Stomach smooth muscle (tissue), 2 donors: ENCODE measurements at regions not wholly inside any gene's neighbourhood (a gene's known extent, or its start where the extent isn't known, plus 50 kb on each side); places are given as distances from the start of the nearest gene placed in this dataset.

Source experiments
- H3K27ac ChIP-seq: one replicate; pipeline ENCODE4 v1.7.0; 2013; ENCODE audit warnings: mild to moderate bottlenecking, low read length, inconsistent platforms
- H3K27me3 ChIP-seq, 2 donors: one replicate each; pipeline ENCODE4 v1.7.0; 2013; ENCODE audit warnings: low read length in 2 of 2; ENCODE audit not compliant: insufficient read depth in 2 of 2, control insufficient read depth in 1 of 2
- H3K36me3 ChIP-seq, 2 donors: one replicate each; pipeline ENCODE4 v1.7.0; 2013; ENCODE audit warnings: low read length in 2 of 2; ENCODE audit not compliant: control insufficient read depth in 2 of 2, insufficient read depth in 2 of 2
- H3K4me1 ChIP-seq: one replicate; pipeline ENCODE4 v1.7.0; 2013; ENCODE audit warnings: low read length; ENCODE audit not compliant: control insufficient read depth, insufficient read depth
- H3K4me3 ChIP-seq, 2 donors: one replicate each; pipeline ENCODE4 v1.7.0; 2013; ENCODE audit warnings: low read length in 2 of 2
- H3K9ac ChIP-seq, 2 donors: one replicate each; pipeline ENCODE4 v1.7.0; 2013; ENCODE audit warnings: low read length in 2 of 2, mild to moderate bottlenecking in 1 of 2
- H3K9me3 ChIP-seq, 2 donors: one replicate each; pipeline ENCODE4 v1.7.0; 2013; ENCODE audit warnings: low read length in 2 of 2; ENCODE audit not compliant: control insufficient read depth in 2 of 2
- donor health status: healthy.
- donor health status: Pancreatic carcinoma.

DNA sequence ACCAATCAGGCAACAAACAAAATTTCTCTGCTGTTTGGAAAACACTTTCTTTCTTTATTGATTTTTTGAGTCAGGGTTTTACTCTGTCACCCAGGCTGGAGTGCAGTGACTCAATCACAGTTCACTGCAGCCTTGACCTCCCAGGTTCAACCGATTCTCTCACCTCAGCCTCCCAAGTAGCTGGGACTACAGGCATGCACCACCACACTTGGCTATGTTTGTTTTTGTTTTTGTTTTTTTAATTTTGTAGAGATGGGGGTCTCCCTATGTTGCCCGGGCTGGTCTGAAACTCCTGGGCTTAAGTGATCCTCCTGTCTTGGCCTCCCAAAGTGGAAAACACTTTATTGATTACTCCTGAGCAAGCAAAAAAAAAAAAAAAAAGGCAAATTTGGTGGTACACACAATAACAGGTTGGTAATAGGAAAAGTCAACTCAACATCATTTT is 276.4 kb downstream of the SOX9 start:
- no peaks in the 10 kb centered on the region for H3K4me1 ChIP-seq
- no peaks in the 10 kb centered on the region for H3K27me3 ChIP-seq
- no peak overlapping the region for H3K27ac ChIP-seq
- H3K9ac ChIP-seq = no peak overlapping the region
- H3K36me3 ChIP-seq = no peaks in the 10 kb centered on the region
- no peaks in the 10 kb centered on the region for H3K9me3 ChIP-seq
- no peak overlapping the region for H3K4me3 ChIP-seq

DNA sequence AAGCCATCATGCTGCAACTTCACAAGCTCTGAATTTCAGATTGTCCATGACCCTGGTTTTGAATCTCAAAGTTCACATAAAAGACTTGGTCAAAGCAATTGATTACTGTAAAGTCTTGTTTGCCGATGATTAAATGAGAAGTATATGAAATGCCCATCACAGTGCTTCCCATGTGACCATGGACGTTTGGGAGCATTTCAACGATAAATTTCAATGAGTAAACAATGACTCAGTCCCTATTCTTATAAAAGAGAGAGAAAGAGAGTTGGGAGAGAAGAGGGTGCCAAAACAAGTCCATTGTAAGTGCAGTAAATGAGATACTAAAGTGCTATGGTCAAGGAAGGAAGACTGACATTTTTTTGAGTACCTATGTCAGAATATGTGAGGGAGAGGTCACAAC is 276.9 kb downstream of the SOX9 start:
- no peaks in the 10 kb centered on the region for H3K4me1 ChIP-seq
- H3K9ac ChIP-seq = no peak overlapping the region
- H3K9me3 ChIP-seq = no peaks in the 10 kb centered on the region
- H3K27me3 ChIP-seq = no peaks in the 10 kb centered on the region
- H3K36me3 ChIP-seq = no peaks in the 10 kb centered on the region
- H3K4me3 ChIP-seq = no peak overlapping the region
- no peak overlapping the region for H3K27ac ChIP-seq

DNA sequence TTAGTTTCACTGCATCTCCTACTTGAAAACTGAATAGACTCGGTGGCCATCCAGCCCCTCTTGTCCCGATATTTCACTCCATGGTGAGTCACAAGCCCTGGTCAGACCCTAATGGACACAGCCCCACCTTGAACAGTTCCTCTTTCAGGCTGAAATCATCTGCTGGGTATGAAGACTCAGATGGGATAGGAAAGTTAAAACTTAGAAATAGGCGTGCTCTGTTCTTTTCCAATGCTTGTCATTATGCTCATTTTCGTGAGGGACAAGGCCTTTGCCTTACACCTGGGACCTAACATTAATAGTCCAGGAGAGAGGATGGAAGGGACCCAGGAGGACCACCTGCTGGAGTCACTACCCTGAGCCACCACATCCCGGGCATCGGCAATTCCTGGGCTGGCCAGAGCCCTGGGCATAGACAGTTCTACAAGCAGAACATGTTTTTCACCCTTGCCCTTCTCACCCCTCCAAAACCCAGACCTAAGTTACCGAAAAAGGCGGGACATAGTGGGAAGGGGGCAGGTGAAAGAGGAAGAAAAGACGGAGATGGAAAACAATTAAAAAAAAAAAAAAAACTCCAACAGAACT is 278.3 kb downstream of the SOX9 start:
- no peaks in the 10 kb centered on the region for H3K27me3 ChIP-seq
- no peak overlapping the region for H3K4me3 ChIP-seq
- H3K4me1 ChIP-seq = no peaks in the 10 kb centered on the region
- H3K36me3 ChIP-seq = no peaks in the 10 kb centered on the region
- H3K27ac ChIP-seq = no peak overlapping the region
- no peaks in the 10 kb centered on the region for H3K9me3 ChIP-seq
- H3K9ac ChIP-seq = no peak overlapping the region

DNA sequence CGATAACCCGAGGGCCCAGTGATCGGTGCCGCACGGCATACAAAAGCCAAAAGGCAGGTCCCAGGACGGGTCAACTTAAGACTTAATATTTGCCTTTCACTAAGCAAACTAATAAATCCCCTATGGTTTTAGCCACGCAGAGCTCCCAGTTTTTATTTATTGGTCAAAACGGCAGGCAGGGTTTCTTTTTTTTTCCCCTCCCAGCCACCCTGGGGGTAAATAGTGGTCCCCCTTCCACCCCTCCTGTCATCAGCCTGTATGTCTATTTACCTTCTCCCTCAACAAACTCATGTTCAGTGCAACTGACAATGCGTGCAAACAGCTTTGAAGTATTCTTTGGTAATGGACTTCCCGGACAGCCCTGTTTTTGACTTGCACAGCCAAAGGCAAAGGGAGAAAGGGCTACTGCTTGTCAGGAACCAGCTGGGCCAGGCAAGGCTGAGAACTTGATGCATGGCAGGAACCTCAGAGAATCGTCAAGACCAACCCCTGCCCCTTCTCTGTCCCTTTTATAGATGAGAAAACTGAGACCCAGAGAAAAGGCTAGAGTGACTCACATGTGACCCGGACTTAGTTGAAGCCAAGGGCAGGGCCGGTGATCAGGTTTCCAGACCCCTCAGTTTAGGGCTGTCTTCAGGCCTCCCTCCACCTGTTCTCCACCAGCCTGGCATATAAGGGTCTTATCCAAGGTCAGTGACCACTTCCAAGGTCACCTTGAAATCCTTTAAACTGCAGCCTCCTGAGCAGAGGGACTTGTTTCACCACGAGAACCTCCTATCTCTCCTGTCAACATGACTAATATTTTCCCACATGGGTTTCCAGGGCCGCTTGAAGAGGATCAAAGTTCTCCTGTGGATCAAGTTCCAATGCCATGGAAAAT is 279.0 kb downstream of the SOX9 start:
- Histone ChIP-seq H3K9ac (no peak overlapping the region), H3K27ac (no peak overlapping the region), H3K4me1 (no peaks in the 10 kb centered on the region), H3K36me3 (no peaks in the 10 kb centered on the region), H3K9me3 (no peaks in the 10 kb centered on the region), H3K4me3 (no peak overlapping the region), H3K27me3 (no peaks in the 10 kb centered on the region)

DNA sequence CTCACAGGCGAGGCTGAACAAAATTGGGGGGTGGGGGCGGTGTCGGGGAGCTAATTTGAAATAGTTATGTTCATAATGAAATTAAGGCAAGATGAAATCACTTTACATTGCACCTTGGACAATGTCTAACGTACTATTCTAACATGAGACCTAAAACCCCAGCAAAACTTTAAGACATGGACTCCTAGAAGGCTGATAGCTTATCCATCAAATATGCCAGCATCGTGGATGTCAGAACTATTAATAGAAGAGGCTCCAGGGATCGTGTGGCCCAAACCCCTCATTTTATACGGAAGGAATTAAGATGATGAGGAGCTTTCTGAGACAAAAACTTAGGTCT is 279.6 kb downstream of the SOX9 start:
- Histone ChIP-seq H3K9me3 (no peaks in the 10 kb centered on the region), H3K36me3 (no peaks in the 10 kb centered on the region)

DNA sequence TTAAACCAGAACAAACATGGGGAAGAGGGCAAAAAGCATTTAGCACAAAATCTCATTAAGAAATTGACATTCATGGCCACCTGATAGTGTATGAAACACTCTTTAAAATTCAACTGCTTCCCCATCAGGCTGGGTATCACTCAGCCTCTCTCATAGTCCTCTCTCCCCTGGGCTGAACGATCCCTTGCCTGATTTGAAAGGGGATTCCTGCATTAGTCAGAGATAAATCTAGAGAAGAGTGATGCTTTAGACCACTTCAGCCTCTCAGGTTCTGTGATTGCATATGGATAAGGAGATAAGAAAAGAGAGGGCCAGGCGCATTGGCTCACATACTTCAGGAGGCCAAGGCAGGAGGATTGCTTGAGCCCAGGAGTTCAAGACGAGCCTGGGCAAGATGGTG is 280.0 kb downstream of the SOX9 start:
- Histone ChIP-seq H3K4me1 (no peaks in the 10 kb centered on the region), H3K9me3 (no peaks in the 10 kb centered on the region), H3K4me3 (no peak overlapping the region), H3K9ac (no peak overlapping the region), H3K27me3 (no peaks in the 10 kb centered on the region), H3K36me3 (no peaks in the 10 kb centered on the region), H3K27ac (no peak overlapping the region)

More for the DNA sequence above, 279.6 kb downstream of the SOX9 start:
- H3K9ac ChIP-seq = no peak overlapping the region
- no peaks in the 10 kb centered on the region for H3K4me1 ChIP-seq
- no peak overlapping the region for H3K27ac ChIP-seq
- no peak overlapping the region for H3K4me3 ChIP-seq
- H3K27me3 ChIP-seq = no peaks in the 10 kb centered on the region

DNA sequence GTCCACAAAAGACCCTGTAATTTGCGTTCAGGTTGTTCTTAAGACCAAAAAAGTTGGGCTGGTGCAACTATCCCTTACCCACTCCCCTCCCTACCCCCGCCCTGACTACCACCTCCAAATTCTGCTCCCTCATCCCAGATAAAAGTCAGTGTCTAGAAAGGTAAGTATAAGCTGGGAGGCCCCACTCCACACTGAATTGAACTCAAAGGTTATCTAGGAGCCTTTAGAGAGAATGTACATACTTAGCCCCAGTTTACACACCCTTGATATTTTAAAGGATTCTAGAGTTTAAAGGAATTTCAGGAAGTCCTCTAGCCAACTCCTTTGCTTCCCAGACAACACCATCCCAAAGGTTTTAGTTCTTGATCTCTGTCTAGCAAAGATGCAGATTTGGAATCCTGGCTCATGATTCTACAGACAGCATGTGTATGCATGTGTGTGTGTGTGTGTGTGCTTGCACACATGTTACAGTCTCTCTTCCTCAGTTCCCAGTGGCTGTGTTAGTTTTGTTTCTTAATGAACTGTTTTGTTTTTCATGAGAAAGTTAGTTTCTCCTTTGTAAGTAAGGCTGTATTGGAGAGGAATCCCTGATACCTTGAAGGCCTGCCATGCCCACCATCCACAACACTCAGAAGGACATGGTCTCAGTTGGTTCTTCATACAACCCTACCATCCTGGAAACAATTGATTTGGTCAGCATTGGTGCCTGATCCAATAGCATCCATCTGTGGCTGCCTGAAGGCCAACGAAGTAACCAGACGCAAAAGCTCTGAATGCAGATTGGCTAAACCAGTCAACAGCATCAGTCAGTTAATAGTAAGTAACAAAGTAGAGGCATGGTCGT is 281.3 kb downstream of the SOX9 start:
- Histone ChIP-seq H3K27ac (no peak overlapping the region), H3K9ac (no peak overlapping the region), H3K4me1 (no peaks in the 10 kb centered on the region), H3K4me3 (no peak overlapping the region), H3K36me3 (no peaks in the 10 kb centered on the region), H3K27me3 (no peaks in the 10 kb centered on the region), H3K9me3 (no peaks in the 10 kb centered on the region)

DNA sequence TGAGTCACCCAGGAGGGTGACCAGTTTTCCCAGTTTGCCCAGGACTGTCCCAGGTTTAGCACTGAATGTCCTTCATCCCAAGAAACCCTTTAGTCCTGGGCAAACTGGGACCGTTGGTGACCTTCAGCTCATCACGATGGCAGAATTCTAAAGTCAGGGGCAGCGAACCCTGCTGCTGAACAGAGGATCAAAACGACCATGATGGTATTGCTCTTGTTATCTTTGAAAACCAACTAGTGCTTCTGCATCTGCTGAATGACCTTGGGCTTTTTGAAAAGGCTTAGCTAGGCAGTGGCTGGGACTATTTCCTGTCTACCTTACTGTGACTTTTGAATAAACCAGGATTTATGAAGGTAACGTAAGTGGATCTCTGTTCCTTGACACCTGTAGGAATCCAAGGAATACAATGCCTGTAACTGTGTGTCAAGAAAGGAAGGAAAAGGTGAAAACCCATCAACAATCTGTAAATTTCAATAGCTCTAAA is 281.9 kb downstream of the SOX9 start:
- H3K36me3 ChIP-seq = no peaks in the 10 kb centered on the region
- no peak overlapping the region for H3K27ac ChIP-seq
- no peak overlapping the region for H3K4me3 ChIP-seq
- no peak overlapping the region for H3K9ac ChIP-seq
- H3K9me3 ChIP-seq = no peaks in the 10 kb centered on the region
- H3K27me3 ChIP-seq = no peaks in the 10 kb centered on the region
- H3K4me1 ChIP-seq = peaks cover 6% of the 10 kb centered on the region

DNA sequence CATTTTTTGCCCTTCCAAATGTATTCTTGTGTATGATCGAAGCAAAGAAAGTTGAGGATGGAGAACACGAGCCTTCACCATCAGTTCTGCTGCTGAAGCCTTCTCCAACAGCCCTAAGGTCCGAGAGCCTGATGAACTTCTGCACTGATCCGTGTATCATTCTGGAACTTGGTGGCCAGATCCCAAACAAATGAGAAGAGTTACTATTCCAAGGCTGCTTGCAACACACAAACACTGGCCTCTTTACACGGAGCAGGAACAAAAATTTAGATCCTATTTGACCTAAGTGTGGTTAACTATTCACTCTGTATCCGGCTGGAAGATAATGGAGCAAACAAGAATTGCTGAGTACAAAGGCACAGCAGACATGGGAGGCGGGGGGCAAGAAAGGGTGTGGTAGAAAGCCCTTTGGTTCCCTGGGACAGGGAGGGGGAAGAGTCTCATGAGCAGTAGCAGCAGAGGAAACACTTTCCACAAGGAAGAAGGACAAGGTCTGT is 282.9 kb downstream of the SOX9 start:
- H3K9me3 ChIP-seq = no peaks in the 10 kb centered on the region
- no peaks in the 10 kb centered on the region for H3K36me3 ChIP-seq
- no peaks in the 10 kb centered on the region for H3K27me3 ChIP-seq
- no peak overlapping the region for H3K4me3 ChIP-seq
- no peak overlapping the region for H3K27ac ChIP-seq
- H3K4me1 ChIP-seq = peaks cover 9% of the 10 kb centered on the region
- no peak overlapping the region for H3K9ac ChIP-seq

DNA sequence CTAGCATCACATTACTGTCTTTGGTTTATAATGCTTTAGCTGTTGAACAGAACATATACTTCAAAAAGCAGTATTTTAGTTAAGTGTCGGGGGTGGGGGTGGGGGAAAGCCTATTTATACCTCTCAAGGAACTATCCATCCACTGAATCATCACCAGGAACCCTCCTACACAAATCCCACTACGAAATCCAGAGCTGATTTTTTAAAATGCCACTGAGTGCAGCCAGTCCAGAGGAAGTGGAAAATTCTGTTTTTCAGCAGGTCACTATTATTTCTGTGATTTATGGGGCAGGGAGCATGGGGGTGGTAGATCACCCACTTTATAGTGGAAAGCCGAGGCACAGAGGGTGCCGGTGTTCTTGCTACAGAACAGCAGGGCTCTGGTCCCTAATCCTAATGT is 284.1 kb downstream of the SOX9 start:
- Histone ChIP-seq H3K27ac (no peak overlapping the region), H3K4me3 (no peak overlapping the region), H3K4me1 (peaks cover 9% of the 10 kb centered on the region), H3K9ac (no peak overlapping the region), H3K36me3 (no peaks in the 10 kb centered on the region), H3K27me3 (no peaks in the 10 kb centered on the region), H3K9me3 (no peaks in the 10 kb centered on the region)
